HG03575 (cell line): ENCODE measurements at regions not wholly inside any gene's neighbourhood (a gene's known extent, or its start where the extent isn't known, plus 50 kb on each side); places are given as distances from the start of the nearest gene placed in this dataset.
"Not testable (repeated sequence)": the region's sequence is repeated elsewhere in the genome, so short reads cannot be mapped to it uniquely, and the experiment has no call there.

Experiments
- ATAC-seq: cut with Tn5 transposase; IDR thresholded peaks from one replicate; pipeline ENCODE4 v1.9.1; 2021; ENCODE audit not compliant: unreplicated experiment, insufficient number of reproducible peaks, low FRiP score; ENCODE audit errors: extremely low read depth

DNA sequence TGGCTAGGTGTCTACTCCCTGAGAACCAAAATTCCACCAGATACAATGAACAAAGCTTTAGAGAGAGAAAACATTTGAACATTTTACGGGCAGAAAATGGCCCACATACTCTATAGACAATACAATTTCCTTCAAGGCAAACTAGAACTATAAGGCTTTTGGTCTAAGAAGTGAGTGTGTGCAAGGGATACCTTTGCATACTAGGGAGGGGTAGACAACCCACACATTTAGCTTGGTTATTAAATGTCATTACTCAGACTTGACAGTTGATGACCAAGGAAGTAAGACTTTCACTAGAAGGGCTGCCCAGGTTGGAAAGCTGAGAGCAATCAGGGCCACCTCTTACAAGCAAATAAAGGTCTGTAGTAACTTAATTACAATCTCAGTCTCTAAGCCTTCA lies 64.0 kb upstream of the PLEKHM1 start:
- ATAC-seq: not testable (repeated sequence)

DNA sequence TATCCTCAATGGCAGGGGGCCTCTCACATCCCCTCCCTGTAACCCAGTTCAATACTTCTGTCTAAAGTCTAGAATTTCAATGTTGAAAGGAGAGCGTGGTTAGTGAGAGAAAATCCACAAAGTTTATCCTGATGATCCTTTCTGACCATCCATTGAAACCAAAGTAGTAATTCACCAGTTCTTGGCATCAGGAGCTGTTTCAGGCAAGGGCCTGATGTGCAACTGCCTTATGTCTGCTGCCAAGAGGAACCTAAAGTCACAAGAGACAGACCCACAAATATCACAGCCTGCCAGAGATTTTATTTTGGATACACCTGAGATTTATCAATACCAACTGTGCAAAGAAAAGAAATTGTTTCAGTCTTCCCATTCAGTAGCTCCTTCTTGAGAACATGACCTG lies 68.3 kb upstream of the PLEKHM1 start:
- not testable (repeated sequence) for ATAC-seq

DNA sequence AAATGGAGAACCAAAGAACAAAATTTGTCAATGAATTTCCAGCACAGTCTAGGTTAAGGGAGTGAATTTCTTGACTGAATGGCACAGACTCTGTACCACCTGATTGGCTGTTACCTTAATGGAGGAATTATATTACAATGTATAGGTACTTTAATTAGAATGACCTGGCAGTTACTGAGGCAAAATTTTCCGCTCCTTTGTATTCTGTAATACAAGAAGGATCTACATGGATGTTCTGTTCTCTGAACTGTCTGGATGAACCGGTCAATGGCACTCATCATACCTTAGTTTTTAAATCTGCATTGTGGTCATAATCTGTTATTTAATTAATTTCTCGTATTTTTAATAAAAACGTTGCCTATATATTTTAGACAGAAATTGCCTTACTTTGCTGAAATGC lies 72.3 kb upstream of the PLEKHM1 start:
- ATAC-seq: not testable (repeated sequence)

DNA sequence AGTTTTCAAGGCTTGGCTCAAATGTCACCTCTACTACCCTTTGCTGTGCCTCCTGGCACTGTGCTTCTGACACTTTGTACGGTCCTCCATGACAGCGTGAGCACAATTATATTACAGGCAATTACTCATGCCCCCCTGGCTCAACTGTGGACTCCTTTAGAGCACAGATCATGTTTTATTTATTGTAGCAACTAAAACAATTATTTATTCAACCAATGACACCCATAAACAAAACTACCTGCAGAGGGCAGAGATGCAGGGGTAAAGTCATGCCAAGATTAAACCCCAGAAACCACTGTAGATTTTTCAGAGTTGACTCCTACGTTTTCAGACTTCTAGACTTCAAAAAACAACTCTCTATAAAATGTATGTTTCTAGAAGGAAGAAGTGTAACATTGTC lies 72.8 kb upstream of the PLEKHM1 start:
- not testable (repeated sequence) for ATAC-seq

DNA sequence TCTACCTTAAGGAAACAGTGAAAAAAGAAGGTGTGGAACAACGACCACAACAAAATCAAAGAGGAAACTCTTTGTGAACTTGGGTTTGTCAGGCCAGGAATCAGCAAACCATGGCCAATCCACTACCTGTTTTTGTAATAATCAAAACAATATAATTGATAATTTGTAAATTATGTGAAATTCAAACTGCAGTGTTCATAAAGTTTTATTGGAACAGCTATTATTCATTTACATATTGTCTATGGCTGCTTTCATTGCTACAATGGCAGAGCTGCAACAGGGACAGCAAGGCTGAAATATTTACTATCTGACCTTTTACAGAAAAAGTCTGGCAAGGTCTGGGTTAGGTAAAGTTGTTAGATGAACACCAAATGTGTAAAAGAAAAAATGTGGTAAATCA lies 77.8 kb upstream of the PLEKHM1 start:
- ATAC-seq: not testable (repeated sequence)

DNA sequence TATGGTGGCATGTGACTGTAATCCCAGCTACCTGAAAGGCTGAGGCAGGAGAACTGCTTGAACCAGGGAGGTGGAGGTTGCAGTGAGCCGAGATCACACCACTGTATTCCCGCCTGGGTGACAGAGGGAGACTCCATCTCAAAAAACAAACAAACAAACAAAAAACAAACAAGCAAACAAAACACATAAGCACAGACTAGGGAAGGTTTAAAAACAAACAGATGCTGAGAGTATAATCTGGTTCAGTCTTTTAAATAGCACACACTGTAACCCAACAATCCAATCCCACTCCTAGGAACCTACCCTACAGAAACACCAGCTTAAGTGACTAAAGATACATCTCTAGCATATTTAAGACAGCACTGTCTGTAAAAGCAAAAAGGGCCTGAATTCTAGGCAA lies 82.8 kb upstream of the PLEKHM1 start:
- ATAC-seq: not testable (repeated sequence)

DNA sequence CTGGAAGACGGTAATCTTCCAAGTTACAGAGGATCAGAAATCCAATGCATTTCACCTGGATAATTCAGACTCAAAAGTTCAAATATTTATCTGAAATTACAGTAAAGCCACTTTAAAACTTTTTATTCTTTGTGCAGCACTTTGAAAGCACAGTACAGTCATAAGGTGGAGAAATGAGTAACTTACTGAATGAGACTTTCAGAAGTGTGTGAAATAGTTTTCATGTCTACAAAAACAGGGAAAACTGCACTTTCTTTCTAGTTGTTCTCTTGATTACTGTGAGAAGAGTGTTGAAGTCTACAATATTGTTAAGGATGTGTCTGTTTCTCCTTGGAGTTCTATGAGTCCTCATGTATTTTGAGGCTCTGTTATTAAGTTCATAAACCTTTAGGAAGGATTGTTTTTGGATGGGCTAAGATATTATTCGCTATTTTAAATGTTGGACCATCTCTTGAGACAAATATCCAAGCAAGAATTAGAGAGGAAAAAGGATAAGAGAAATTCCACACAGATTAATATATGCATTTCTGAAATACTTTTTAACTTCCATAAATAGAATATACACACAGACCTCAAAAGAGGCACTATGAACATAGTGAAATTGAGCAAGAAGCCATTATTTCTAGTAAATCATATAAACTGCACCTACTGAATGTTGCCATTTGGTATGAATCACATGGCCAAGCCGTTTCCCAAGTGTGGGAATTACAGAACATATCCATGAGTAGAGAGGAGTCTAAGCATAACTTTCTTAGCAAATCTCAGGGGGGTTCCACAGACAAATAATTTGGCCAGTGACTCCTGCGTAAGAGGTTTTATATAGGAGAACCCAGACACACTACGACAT lies 83.6 kb upstream of the PLEKHM1 start:
- ATAC-seq: no peak

DNA sequence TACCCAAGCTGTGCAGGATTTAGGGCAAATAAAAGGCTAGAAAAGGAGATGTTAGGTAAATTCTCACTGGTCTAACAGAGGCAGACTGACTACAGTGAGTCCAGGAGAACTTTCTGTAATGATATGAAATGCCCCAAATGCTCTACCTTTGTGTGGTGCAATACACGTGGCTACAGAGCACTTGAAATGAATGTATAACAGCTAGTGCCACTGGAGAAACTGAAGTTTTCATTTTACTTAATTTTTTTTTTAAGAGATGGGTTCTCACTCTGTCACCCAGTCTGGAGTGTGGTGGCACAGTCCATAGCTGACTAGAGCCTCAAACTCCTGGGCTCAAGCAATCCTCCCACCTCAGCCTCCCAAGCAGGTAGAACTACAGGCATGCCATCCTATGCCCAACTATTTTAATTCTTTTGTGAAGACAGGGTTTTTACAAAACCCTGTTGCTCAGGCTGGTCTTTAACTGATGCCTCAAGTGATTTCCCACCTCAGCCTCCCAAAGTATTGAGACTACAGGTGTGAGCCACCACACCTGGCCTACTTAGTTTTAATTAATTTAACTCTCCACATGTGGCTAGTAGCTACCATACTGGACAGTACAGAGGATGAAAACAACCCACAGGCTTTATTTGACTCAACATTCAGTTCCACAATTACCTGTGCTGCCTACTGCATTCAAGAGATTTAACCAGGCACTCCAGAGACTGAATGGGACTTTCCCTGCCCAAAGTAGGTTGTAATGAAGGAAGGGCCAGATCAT lies 84.8 kb upstream of the PLEKHM1 start:
- no peak for ATAC-seq

DNA sequence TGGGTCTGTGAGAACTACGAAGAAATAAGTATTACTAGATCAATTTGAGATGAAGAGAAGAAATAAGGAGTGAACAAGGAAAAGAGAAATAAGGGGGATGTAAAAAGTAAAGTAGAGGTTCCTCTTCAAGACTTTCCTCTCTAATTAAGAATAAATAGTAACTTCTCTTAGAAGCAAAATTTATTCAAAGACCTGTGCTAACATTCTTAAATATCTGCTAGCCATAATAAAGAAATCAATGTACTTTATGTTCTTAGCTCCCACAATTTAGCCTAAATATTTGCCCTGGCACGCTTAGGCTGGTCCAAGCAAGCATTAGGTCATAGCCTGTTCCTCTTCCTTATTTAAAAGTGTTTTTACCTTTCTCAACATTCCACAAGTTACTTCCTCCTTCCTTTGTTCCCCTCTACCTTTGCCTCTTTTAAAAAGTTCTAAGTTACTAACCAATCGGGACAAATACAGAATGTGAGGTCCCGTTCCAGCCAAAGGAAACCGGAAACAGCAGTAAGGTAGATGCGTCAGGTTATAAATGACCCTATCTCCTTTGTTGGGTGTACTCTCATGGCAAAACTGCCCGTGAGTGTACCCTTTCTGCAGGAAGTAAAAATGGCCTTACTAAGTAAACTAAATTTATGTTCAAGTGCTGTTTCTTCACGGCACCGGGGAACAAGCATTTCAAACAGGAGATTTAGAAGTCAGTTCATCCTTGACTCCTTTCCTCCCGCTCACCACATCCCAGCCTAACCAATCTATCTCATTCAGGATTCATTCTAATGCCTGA lies 86.2 kb upstream of the PLEKHM1 start:
- not testable (repeated sequence) for ATAC-seq

DNA sequence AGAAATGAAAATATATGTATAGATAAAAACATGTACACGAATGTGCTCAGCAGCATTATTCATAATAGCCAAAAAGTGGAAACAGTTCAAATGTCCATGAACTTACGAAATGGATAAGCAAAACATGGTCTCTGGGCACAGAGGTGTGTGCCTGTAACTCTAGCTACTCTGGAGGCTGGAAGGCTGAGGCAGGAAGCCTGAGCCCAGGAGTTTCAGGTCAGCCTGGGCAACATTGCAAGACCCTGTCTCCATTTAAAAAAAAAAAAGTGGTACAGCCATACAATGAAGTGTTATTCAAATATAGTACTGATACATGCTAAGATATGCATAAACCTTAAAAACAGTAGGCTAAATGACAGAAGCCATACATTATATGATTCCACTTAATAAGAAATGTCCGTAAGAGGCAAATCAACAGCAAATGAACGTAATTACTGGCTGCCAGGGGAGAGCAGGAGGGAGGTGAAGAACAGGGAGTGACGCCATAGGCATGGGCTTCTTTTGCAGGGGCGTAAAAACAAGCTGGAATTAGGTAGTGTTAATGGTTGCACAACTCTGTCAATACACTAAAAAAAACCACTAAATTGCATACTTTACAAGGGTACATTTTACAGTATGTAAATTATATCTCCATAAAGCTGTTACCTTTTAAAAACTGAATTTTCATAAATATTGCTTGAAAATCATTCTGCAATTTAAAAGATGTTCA lies 87.2 kb upstream of the PLEKHM1 start:
- ATAC-seq: no peak

DNA sequence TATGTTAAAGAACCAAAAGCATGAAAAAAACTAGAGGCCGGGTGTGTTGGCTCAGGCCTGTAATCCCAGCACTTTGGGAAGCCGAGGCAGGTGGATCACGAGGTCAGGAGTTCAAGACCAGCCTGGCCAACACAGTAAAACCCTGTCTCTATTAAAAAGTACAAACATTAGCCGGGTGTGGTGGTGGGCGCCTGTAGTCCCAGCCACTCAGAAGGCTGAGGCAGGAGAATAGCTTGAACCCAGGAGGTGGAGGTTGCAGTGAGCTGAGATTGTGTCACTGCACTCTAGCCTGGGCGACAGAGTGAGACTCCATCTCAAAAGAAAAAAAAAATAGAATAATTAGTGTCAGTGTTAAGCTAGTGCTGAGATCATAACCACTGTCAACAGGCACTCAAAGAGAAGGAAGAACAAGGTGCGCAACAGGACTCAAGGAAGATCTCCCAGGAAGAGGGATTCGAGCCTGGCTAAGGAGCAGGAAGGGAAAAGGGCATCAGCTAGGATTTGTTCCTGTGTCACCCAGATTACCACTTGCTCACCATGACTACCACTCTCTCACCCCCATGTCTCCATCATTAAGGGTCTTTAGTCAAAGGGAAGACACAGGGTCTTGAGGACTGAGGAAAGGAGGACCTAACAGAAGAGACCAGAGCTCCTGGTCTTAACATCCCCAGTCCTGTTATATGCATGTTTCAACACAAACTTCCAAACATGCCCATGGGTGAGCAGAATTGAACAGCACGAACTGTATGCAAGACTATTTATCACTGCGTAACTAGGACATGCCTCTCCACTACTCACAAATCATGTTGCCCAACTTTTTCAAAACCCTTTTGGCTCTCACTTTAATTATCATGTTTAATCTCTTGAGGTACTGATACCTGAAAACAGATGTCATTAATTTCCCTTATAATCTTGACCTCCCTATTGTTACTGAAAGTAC lies 88.3 kb upstream of the PLEKHM1 start:
- ATAC-seq: no peak

DNA sequence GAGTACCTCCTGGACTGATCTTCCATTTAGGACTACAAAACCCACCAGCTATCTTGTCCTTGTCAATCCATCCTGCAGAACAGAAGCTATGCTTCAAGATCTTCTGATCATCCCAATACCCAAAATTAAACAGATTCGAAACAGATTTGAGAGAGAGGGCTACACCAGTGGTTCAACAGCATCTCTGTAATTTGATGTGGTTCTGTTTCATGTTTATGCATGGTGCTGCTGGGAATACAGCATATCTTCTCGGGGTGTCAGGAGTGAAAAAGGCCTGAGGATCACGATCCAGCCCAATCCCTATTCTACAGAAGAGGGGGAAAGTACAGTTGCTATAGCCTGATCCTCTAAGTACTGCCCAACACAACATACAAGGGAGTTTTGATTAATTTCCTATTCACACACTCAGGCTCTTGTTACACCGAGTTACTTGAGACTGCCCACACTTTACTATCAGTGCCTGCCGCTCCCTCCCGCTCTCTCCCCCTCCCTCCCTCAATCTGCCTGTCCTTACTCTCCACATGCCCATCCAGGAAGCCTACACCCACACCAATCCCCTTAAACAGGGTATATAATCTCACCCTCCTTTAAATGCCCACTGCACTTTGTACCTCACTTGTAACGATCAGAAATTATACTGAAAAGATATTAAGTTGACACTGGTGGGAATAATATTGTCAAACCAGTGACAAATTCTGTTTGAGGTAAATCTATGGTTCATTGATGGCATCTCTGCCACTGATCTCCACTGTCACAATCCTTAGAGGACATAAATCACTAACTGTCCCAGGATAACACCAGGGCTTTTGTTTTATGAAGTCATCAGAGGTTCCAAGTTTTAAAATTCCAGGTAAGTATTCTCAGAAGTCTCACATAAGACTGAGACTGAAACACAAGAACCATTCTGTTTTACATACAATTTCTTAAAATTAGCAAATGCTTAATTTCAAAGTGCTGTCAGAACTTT lies 89.3 kb upstream of the PLEKHM1 start:
- ATAC-seq: no peak

DNA sequence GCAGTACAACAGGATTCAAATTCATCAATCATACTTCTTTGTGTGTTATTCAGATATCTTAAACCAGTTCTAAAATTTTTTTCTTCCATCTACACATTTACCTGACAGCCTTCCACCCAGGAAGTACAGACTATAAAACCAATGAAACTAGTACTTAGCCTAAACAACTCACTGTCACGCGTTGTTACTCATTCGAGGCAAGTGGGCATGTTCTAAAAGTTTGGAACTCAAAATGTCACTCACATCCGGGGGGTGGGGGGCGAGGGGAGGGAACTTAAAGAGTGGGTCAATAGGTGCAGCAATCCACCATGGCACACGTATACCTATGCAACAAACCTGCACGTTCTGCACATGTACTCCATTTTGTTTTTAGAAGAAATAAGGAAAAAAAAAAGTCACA lies 90.4 kb upstream of the PLEKHM1 start:
- no peak for ATAC-seq

DNA sequence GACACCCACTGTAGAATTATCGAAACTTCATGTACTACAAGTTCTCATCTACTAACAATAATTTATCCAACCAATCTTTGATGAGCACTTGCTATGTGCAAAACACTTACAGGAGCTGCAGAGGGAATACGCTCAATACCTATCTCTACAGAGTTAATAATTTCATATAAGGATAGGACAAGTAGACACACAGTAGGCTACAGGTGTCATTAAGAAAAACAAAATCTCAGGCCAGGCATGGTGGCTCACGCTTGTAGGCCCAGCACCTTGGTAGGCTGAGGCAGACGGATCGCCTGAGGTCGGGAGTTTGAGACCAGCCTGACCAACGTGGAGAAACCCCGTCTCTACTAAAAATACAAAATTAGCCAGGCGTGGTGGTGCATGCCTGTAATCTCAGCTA lies 91.3 kb upstream of the PLEKHM1 start:
- no peak for ATAC-seq

DNA sequence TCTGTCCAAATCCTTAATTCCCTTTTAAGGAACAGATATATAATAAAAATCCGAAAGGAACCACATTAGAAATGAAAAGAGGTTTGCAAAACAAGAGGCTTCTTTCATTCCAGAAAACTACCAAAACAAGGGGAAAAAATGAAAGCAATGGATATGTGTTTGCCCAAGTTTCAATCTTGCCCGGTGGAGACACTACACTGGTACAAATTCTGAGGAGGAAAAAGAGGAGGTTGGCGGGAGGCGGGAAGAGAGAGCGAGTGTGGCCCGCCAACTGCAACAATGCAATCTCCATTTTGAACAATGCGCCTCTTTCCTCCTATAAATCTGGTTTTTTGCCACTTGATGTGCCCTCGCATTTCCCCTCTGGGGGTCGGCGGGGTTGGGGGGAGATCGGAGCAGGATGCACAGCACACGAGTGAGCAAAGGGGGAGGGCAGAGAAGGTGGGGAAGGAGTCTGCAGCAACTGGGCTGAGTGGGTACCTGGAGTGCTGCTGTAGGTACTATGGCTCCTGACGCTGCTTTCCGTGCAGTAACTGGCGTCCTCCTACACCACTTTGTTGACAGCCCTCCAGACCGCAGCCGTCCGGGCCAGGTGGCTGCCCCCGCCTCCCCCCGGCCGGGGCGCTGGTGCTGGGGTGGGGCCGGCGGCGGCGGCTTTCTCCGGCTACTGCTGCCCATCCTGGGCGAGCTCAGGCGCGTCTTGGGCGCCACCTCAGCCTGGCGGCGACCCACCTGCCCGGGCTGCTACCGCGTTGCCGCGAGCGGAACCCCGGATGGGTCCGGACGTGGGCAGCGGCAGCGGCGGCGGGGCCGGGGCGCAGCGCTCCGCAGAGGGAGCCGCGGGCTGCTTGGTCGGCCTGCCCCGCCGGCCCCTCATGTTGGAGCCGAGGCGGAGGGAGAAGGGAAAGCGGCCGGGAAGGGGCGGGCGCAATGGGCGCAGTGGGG lies 93.8 kb upstream of the PLEKHM1 start:
- ATAC-seq: no peak
